Endothelial cell of umbilical vein (primary cell): ENCODE measurements at regions not wholly inside any gene's neighbourhood (a gene's known extent, or its start where the extent isn't known, plus 50 kb on each side); places are given as distances from the start of the nearest gene placed in this dataset.

Source experiments
- BruUV-seq: library from RNA; stranded (reverse); fragments of 400-500 nt; replicated peaks from 2 replicates; lab custom pipeline; 2021; lab: Mats Ljungman, UMichigan
- CTCF ChIA-PET: fragments of 300-600, 350-600 bp; sonication (Branson Sonifier 250); formaldehyde crosslinking; loops from one replicate; lab custom pipeline; 2021; ENCODE audit warnings: antibody characterized with exemption, inconsistent platforms; lab: Charles Lee
- POLR2A ChIA-PET: fragments of 300-600, 350-600 bp; sonication (Branson Sonifier 250); formaldehyde crosslinking; loops from one replicate; lab custom pipeline; 2021; ENCODE audit warnings: antibody characterized with exemption, inconsistent platforms; lab: Charles Lee
- DNase-seq: peaks from one replicate; pipeline ENCODE4 v3.0.0-alpha.2; 2011; ENCODE audit warnings: low read depth, low spot score
- FAIRE-seq: peaks from 2 replicates; lab custom pipeline; 2011; peaks lifted over from hg19 to GRCh38; lab: Jason Lieb, UNC
- H2AFZ ChIP-seq: 2 replicates; pipeline ENCODE4 v1.6.0; 2012; ENCODE audit warnings: low read depth, low read length, control low read depth, inconsistent platforms
- H3K27ac ChIP-seq: 2 replicates; pipeline ENCODE4 v1.5.1; 2011; ENCODE audit warnings: low read depth, mild to moderate bottlenecking, control low read depth, low read length, moderate library complexity; ENCODE audit not compliant: insufficient read depth
- H3K27me3 ChIP-seq, 2 experiments: 2 replicates each; pipeline versions ENCODE4 v1.6.0 to v1.6.1; 2011; ENCODE audit warnings: low read length in 2 of 2, mixed read lengths in 1 of 2; ENCODE audit not compliant: control insufficient read depth in 2 of 2, insufficient read depth in 2 of 2
- H3K36me3 ChIP-seq, 2 experiments: 2 replicates in 1 of 2; 3 replicates in 1 of 2; pipeline ENCODE4 v1.5.1; 2011; ENCODE audit warnings: low read length in 2 of 2, mild to moderate bottlenecking in 1 of 2, moderate library complexity in 1 of 2; ENCODE audit not compliant: control insufficient read depth in 2 of 2, insufficient read depth in 2 of 2; ENCODE audit errors: extremely low read depth in 1 of 2
- H3K4me1 ChIP-seq: 3 replicates; pipeline ENCODE4 v1.5.1; 2011; ENCODE audit warnings: mild to moderate bottlenecking, low read length; ENCODE audit not compliant: control insufficient read depth, insufficient read depth; ENCODE audit errors: extremely low read depth
- H3K4me2 ChIP-seq: 2 replicates; pipeline ENCODE4 v1.6.1; 2011; ENCODE audit warnings: low read length, control low read depth, mixed read lengths; ENCODE audit not compliant: insufficient read depth
- H3K4me3 ChIP-seq, 3 experiments: fragments of 200-600 bp in 1 of 3; sonication (generic), shearing (Covaris generic) in 1 of 3; replicated peaks in 1 of 3; 2 replicates each; pipeline ENCODE4 v1.5.1; 2011 to 2016; ENCODE audit warnings: control low read depth in 3 of 3, low read length in 3 of 3, mild to moderate bottlenecking in 2 of 3, inconsistent platforms in 1 of 3, low read depth in 1 of 3, moderate library complexity in 1 of 3; ENCODE audit not compliant: insufficient read depth in 1 of 3
- H3K79me2 ChIP-seq: 2 replicates; pipeline ENCODE4 v1.6.0; 2012; ENCODE audit warnings: low read length, inconsistent platforms; ENCODE audit not compliant: control insufficient read depth, insufficient read depth
- H3K9ac ChIP-seq: replicated peaks from 2 replicates; pipeline ENCODE3; 2011; ENCODE audit warnings: low read length, control low read depth; ENCODE audit not compliant: insufficient read depth; ENCODE audit errors: extremely low read depth
- H3K9me1 ChIP-seq: replicated peaks from 3 replicates; pipeline ENCODE4 v1.6.0; 2011; ENCODE audit warnings: mild to moderate bottlenecking, low read length; ENCODE audit not compliant: control insufficient read depth, insufficient read depth; ENCODE audit errors: extremely low read depth
- H3K9me3 ChIP-seq: replicated peaks from 2 replicates; pipeline ENCODE4 v1.5.1; 2012; ENCODE audit warnings: low read length, inconsistent platforms; ENCODE audit not compliant: control insufficient read depth, insufficient read depth
- H4K20me1 ChIP-seq: replicated peaks from 2 replicates; pipeline ENCODE3; 2011; ENCODE audit warnings: mild to moderate bottlenecking, low read length; ENCODE audit not compliant: control insufficient read depth, insufficient read depth; ENCODE audit errors: extremely low read depth
- CTCF ChIP-seq, 2 donors: IDR thresholded peaks; 1 replicate in 1 of 2; 2 replicates in 1 of 2; pipeline ENCODE4 v1.5.1; 2011; ENCODE audit warnings: low read length in 2 of 2, mild to moderate bottlenecking in 2 of 2, moderate library complexity in 2 of 2, control low read depth in 1 of 2, inconsistent platforms in 1 of 2, low read depth in 1 of 2; ENCODE audit not compliant: insufficient read depth in 1 of 2; ENCODE audit errors: extremely low read depth in 1 of 2
- EZH2 ChIP-seq: IDR thresholded peaks from 2 replicates; pipeline ENCODE4 v1.6.1; 2012; ENCODE audit warnings: borderline replicate concordance, low read depth, mild to moderate bottlenecking, moderate library complexity, low read length, inconsistent platforms; ENCODE audit not compliant: severe bottlenecking
- FOS ChIP-seq: IDR thresholded peaks from 2 replicates; pipeline ENCODE4 v1.6.1; 2011; ENCODE audit warnings: mild to moderate bottlenecking, low read length, moderate library complexity, borderline replicate concordance; ENCODE audit not compliant: insufficient read depth
- GATA2 ChIP-seq: IDR thresholded peaks from 2 replicates; pipeline ENCODE4 v1.7.0; 2011; ENCODE audit warnings: low read depth, mild to moderate bottlenecking, moderate library complexity, mixed read lengths, low read length; ENCODE audit not compliant: insufficient read length, insufficient read depth
- JUN ChIP-seq: IDR thresholded peaks from 2 replicates; pipeline ENCODE4 v1.6.1; 2011; ENCODE audit warnings: borderline replicate concordance, low read depth; ENCODE audit not compliant: insufficient read length, insufficient read depth
- MYC ChIP-seq: IDR thresholded peaks from one replicate; pipeline ENCODE4 v1.6.1; 2011; ENCODE audit warnings: mild to moderate bottlenecking, low read depth, low read length
- POLR2A ChIP-seq: IDR thresholded peaks from 2 replicates; pipeline ENCODE4 v1.6.1; 2012; ENCODE audit warnings: low read depth, mild to moderate bottlenecking, control low read depth, low read length
- POLR2AphosphoS5 ChIP-seq: IDR thresholded peaks from 2 replicates; pipeline ENCODE4 v1.6.1; 2012; ENCODE audit warnings: low read depth, mild to moderate bottlenecking, control low read depth, low read length, moderate library complexity; ENCODE audit not compliant: insufficient read depth
- dilution Hi-C: fragments of 300-500 bp; cut with MboI; formaldehyde crosslinking; loops from one replicate; pipeline ENCODE4 v1.15.0; 2019; ENCODE audit warnings: low sequenced_read_pairs; ENCODE audit not compliant: extremely low pct_ligation_motif_present
- intact Hi-C: fragments of 100-400 bp; cut with micrococcal nuclease; formaldehyde crosslinking; loops from one replicate; pipeline ENCODE4 v1.10.0; 2022
- TF ChIP-seq, protein P1 (sequence below): IDR thresholded peaks from 2 replicates; pipeline ENCODE4 v1.6.1; 2011; ENCODE audit not compliant: insufficient read depth, insufficient read length

GRCh38 chr2:60127191-60127590 lies 426.3 kb downstream of the BCL11A start:
- no peak overlapping the region for H3K9ac ChIP-seq
- no peaks in the 10 kb centered on the region for H3K36me3 ChIP-seq
- no peaks in the 10 kb centered on the region for H3K79me2 ChIP-seq
- dilution Hi-C loops (no loop called here), intact Hi-C loops (no loop called here)
- no peak overlapping the region for H2AFZ ChIP-seq
- H3K9me1 ChIP-seq = no peaks in the 10 kb centered on the region
- DNase-seq (no peak), FAIRE-seq (no peak)
- no peaks in the 10 kb centered on the region for H4K20me1 ChIP-seq
- H3K27ac ChIP-seq = no peak overlapping the region
- H3K4me3 ChIP-seq = no peak overlapping the region
- ChIA-PET POLR2A (no interaction called here), CTCF (no interaction called here)
- TF ChIP-seq POLR2AphosphoS5 (no peak), EZH2 (no peak), POLR2A (no peak), GATA2 (no peak)
- no peaks in the 10 kb centered on the region for H3K27me3 ChIP-seq
- H3K9me3 ChIP-seq = no peaks in the 10 kb centered on the region
- BruUV-seq = no TSS peak
- no peak overlapping the region for H3K4me2 ChIP-seq
- no peaks in the 10 kb centered on the region for H3K4me1 ChIP-seq

- no peak overlapping the region for H3K4me3 ChIP-seq
- TF ChIP-seq POLR2AphosphoS5 (no peak), JUN (no peak), MYC (no peak), POLR2A (no peak), CTCF (IDR thresholded peaks at IDR 0.05; ENCODE audit: extremely low read depth in 1 of 2, insufficient read depth in 1 of 2, low read depth in 1 of 2, low read length in 2 of 2) (no peak), GATA2 (no peak), EZH2 (no peak), FOS (no peak)
- TF ChIP-seq, protein P1, sequence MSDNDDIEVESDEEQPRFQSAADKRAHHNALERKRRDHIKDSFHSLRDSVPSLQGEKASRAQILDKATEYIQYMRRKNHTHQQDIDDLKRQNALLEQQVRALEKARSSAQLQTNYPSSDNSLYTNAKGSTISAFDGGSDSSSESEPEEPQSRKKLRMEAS = no peak
- ChIA-PET CTCF (no interaction called here), POLR2A (no interaction called here)
- H3K79me2 ChIP-seq = no peaks in the 10 kb centered on the region
- no peaks in the 10 kb centered on the region for H3K9me1 ChIP-seq
- no peak overlapping the region for H3K27ac ChIP-seq
- H4K20me1 ChIP-seq = no peaks in the 10 kb centered on the region
- no peaks in the 10 kb centered on the region for H3K36me3 ChIP-seq
- H3K9ac ChIP-seq = no peak overlapping the region
- H3K9me3 ChIP-seq = peaks cover 2% of the 10 kb centered on the region
- H2AFZ ChIP-seq = no peak overlapping the region
- no peaks in the 10 kb centered on the region for H3K27me3 ChIP-seq
- dilution Hi-C loops = no loop called here
- no peak for DNase-seq
- no TSS peak for BruUV-seq
- no peak for FAIRE-seq
- no peak overlapping the region for H3K4me2 ChIP-seq
- intact Hi-C loops = no loop called here
- no peaks in the 10 kb centered on the region for H3K4me1 ChIP-seq
Measured at GRCh38 chr2:60125611-60126426, 427.6 kb downstream of the BCL11A start.
